ENCODE measurements at regions not wholly inside any gene's neighbourhood (a gene's known extent, or its start where the extent isn't known, plus 50 kb on each side); places are given as distances from the start of the nearest gene placed in this dataset.

DNA sequence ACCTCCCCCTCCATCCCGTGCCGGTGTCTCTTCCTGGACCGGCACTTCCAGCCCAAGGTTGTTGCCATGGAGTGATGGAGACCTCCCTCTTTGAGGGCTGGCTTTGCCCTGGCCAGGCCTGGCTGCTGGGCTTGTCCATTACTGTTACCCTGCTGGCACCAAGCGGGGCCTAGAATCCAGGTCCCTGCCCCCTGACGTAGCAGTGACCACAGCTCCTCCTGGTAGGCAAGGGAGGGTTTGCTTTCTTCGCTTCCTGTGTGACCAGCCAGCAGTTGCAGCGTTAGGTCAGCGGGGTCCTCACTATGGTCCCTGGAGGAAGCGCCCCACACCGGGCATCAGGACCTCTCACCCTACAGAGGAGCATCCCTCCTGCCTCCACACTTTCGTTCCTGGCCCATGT is 146.7 kb upstream of the COL5A1 start:
- TF ChIP-seq ELF4 (IDR thresholded peaks at IDR 0.05) (no peak), LEF1 (IDR thresholded peaks at IDR 0.05; ENCODE audit: borderline replicate concordance) (no peak), ZNF384 (IDR thresholded peaks at IDR 0.05) (no peak), ARNT (IDR thresholded peaks at IDR 0.05) (no peak), BHLHE40 (IDR thresholded peaks at IDR 0.05; ENCODE audit: borderline replicate concordance) (no peak), SP1 (IDR thresholded peaks at IDR 0.05) (no peak), L3MBTL2 (conservative IDR thresholded peaks at IDR 0.05) (no peak), FOXM1 (IDR thresholded peaks at IDR 0.05; ENCODE audit: borderline replicate concordance) (no peak), TARDBP (IDR thresholded peaks at IDR 0.05) (no peak)
- TF ChIP-seq, protein P1, sequence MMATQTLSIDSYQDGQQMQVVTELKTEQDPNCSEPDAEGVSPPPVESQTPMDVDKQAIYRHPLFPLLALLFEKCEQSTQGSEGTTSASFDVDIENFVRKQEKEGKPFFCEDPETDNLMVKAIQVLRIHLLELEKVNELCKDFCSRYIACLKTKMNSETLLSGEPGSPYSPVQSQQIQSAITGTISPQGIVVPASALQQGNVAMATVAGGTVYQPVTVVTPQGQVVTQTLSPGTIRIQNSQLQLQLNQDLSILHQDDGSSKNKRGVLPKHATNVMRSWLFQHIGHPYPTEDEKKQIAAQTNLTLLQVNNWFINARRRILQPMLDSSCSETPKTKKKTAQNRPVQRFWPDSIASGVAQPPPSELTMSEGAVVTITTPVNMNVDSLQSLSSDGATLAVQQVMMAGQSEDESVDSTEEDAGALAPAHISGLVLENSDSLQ (IDR thresholded peaks at IDR 0.05) = no peak
